Stomach (tissue), 4 donors: ENCODE measurements at regions not wholly inside any gene's neighbourhood (a gene's known extent, or its start where the extent isn't known, plus 50 kb on each side); places are given as distances from the start of the nearest gene placed in this dataset.

Experiments used
- POLR2A ChIP-seq, 4 donors: fragments of 450-650 bp; IDR thresholded peaks; one replicate each; pipeline ENCODE4 v1.6.1; 2016; ENCODE audit warnings: antibody characterized with exemption in 4 of 4, control low read depth in 2 of 4, mild to moderate bottlenecking in 1 of 4, moderate library complexity in 1 of 4
- TF ChIP-seq, protein P1 (sequence below), 7 experiments: fragments of 450-650 bp in 4 of 7; fragments of 200-600 bp in 3 of 7; sonication (generic) in 3 of 7; IDR thresholded peaks; one replicate each; pipeline ENCODE4 v1.5.1; 2016 to 2019; ENCODE audit warnings: antibody characterized with exemption in 7 of 7, control low read depth in 2 of 7, mild to moderate bottlenecking in 1 of 7

DNA sequence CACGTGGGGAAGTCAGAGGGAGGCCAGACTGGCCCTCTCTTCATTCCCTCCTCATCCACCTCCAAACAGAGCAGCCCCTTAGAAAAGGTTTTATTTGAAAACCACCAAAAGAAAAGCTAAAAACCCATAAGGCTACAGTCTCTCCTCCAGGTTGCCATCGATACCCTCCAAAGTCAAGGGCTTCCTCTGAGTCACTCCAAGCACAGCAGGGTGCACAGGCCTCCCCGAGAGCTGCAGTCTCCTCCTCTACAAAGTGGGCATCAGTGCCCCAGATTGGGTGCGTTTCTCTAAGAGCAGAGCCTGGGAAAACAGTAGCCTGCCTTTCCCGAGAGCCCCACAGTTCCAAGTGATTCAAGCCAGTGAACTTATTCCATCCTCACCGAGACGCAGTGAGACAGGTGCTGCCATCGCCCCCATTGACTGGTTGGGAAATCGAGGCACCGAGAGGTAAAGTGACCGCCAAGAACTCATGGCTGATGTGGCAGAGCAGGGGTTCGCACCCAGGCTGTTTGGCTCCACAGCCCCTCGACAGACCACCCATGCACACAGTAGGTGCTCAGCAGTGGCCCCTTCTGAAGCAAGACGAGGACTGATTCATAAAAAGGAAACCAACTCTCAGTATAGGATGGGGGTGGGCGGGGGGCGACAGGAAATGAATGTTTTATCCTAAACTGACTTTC lies 91.7 kb upstream of the SHISAL1 start:
- TF ChIP-seq, protein P1, sequence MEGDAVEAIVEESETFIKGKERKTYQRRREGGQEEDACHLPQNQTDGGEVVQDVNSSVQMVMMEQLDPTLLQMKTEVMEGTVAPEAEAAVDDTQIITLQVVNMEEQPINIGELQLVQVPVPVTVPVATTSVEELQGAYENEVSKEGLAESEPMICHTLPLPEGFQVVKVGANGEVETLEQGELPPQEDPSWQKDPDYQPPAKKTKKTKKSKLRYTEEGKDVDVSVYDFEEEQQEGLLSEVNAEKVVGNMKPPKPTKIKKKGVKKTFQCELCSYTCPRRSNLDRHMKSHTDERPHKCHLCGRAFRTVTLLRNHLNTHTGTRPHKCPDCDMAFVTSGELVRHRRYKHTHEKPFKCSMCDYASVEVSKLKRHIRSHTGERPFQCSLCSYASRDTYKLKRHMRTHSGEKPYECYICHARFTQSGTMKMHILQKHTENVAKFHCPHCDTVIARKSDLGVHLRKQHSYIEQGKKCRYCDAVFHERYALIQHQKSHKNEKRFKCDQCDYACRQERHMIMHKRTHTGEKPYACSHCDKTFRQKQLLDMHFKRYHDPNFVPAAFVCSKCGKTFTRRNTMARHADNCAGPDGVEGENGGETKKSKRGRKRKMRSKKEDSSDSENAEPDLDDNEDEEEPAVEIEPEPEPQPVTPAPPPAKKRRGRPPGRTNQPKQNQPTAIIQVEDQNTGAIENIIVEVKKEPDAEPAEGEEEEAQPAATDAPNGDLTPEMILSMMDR (IDR thresholded peaks at IDR 0.05) = no peak
- TF ChIP-seq POLR2A (IDR thresholded peaks at IDR 0.05) = no peak
